ENCODE measurements at regions not wholly inside any gene's neighbourhood (a gene's known extent, or its start where the extent isn't known, plus 50 kb on each side); places are given as distances from the start of the nearest gene placed in this dataset.

DNA sequence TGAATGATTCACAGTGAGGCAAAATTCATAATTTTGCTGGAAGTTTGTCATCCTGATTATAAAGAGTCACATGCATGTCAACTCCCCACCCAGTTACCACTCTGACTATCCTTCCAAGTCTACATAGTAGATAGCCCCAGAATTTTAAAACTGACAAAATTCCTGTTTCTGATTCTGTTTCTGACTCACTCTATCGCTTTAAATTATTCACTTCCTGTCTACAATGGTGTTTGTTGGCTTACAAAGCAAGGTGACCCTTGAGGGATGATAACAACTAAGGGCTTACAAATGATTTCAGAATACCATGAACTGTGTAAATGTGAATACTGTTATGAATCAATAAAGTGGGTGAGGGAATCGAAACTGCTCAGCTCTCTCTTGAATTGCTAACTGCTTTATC, 98.7 kb upstream of the KL start:
- TF ChIP-seq CTCF (IDR thresholded peaks at IDR 0.05) (no peak), POLR2A (IDR thresholded peaks at IDR 0.05) (no peak)

All from testis (tissue), 2 donors.